Activated CD4-positive, alpha-beta T cell treated with anti-CD3 and anti-CD28 coated beads for 1 hour (primary cell): ENCODE measurements at regions not wholly inside any gene's neighbourhood (a gene's known extent, or its start where the extent isn't known, plus 50 kb on each side); places are given as distances from the start of the nearest gene placed in this dataset.
"Not testable (repeated sequence)": the region's sequence is repeated elsewhere in the genome, so short reads cannot be mapped to it uniquely, and the experiment has no call there.

Experiments
- DNase-seq: peaks from one replicate; pipeline ENCODE4 v3.0.0-alpha.2; 2020

- no peak for DNase-seq
Measured at GRCh38 chr4:138656990-138657389, 358.6 kb upstream of the NOCT start.

- no peak for DNase-seq
Measured at GRCh38 chr4:138655985-138656384, 359.6 kb upstream of the NOCT start.

GRCh38 chr4:138655286-138655685, 360.3 kb upstream of the NOCT start:
- DNase-seq, result no peak

GRCh38 chr4:138650929-138651448, 364.6 kb upstream of the NOCT start:
- no peak for DNase-seq

GRCh38 chr4:138650495-138650894, 365.1 kb upstream of the NOCT start:
- no peak for DNase-seq

- no peak for DNase-seq
Measured at GRCh38 chr4:138647433-138647832, 368.1 kb upstream of the NOCT start.

- no peak for DNase-seq
Measured at GRCh38 chr4:138646383-138646782, 369.2 kb upstream of the NOCT start.

GRCh38 chr4:138645289-138645688, 370.3 kb upstream of the NOCT start:
- DNase-seq, result no peak

- no peak for DNase-seq
Measured at GRCh38 chr4:138644322-138644721, 371.3 kb upstream of the NOCT start.

- no peak for DNase-seq
Measured at GRCh38 chr4:138643827-138644226, 371.8 kb upstream of the NOCT start.

GRCh38 chr4:138639018-138639741, 376.4 kb upstream of the NOCT start:
- no peak for DNase-seq

- no peak for DNase-seq
Measured at GRCh38 chr4:138636781-138637180, 378.8 kb upstream of the NOCT start.

- no peak for DNase-seq
Measured at GRCh38 chr4:138634915-138635314, 380.7 kb upstream of the NOCT start.

- no peak for DNase-seq
Measured at GRCh38 chr4:138633580-138633904, 382.0 kb upstream of the NOCT start.

- no peak for DNase-seq
Measured at GRCh38 chr4:138632856-138633579, 382.6 kb upstream of the NOCT start.

- no peak for DNase-seq
Measured at GRCh38 chr4:138630666-138631065, 384.9 kb upstream of the NOCT start.

- DNase-seq, result no peak
Measured at GRCh38 chr4:138629669-138630068, 385.9 kb upstream of the NOCT start.

GRCh38 chr4:138627096-138627495, 384.9 kb upstream of the SLC7A11 start:
- DNase-seq, result no peak

- not testable (repeated sequence) for DNase-seq
Measured at GRCh38 chr4:138622362-138622761, 380.2 kb upstream of the SLC7A11 start.

GRCh38 chr4:138616775-138617174, 374.6 kb upstream of the SLC7A11 start:
- no peak for DNase-seq

GRCh38 chr4:138614398-138615142, 372.4 kb upstream of the SLC7A11 start:
- DNase-seq, result no peak

- DNase-seq, result no peak
Measured at GRCh38 chr4:138612428-138612827, 370.3 kb upstream of the SLC7A11 start.

- no peak for DNase-seq
Measured at GRCh38 chr4:138611721-138612120, 369.6 kb upstream of the SLC7A11 start.

GRCh38 chr4:138611017-138611416, 368.9 kb upstream of the SLC7A11 start:
- DNase-seq, result no peak
